H1 (cell line): ENCODE measurements at regions not wholly inside any gene's neighbourhood (a gene's known extent, or its start where the extent isn't known, plus 50 kb on each side); places are given as distances from the start of the nearest gene placed in this dataset.

Experiments used
- CTCF ChIA-PET: fragments of 300-600 bp; sonication (Branson Sonifier 250); formaldehyde crosslinking; loops from one replicate; lab custom pipeline; 2021; ENCODE audit not compliant: partially characterized antibody; lab: Charles Lee
- POLR2A ChIA-PET: fragments of 300-600 bp; sonication (Branson Sonifier 250); formaldehyde crosslinking; loops from one replicate; lab custom pipeline; 2021; ENCODE audit warnings: inconsistent platforms; ENCODE audit not compliant: partially characterized antibody; lab: Charles Lee
- DNase-seq, 2 experiments: peaks; one replicate each; pipeline versions ENCODE4 v3.0.0 to v3.0.0-alpha.2; 2010 to 2022; ENCODE audit warnings: low spot score in 2 of 2, low read depth in 1 of 2, mixed read lengths in 1 of 2
- FAIRE-seq: peaks from 2 replicates; lab custom pipeline; 2011; peaks lifted over from hg19 to GRCh38; lab: Jason Lieb, UNC
- H2AFZ ChIP-seq: 2 replicates; pipeline ENCODE4 v1.8.1; 2012; ENCODE audit warnings: low read length, inconsistent platforms
- H2AK5ac ChIP-seq: 2 replicates; pipeline ENCODE4 v1.6.1; 2013; ENCODE audit warnings: low read depth, low read length
- H2BK120ac ChIP-seq: replicated peaks from 2 replicates; pipeline ENCODE3; 2013; ENCODE audit warnings: low read depth, low read length, inconsistent platforms
- H2BK12ac ChIP-seq: 2 replicates; pipeline ENCODE4 v1.6.1; 2013; ENCODE audit warnings: low read depth, low read length
- H2BK15ac ChIP-seq: 2 replicates; pipeline ENCODE4 v1.6.1; 2013; ENCODE audit warnings: low read length
- H2BK20ac ChIP-seq: 2 replicates; pipeline ENCODE4 v1.6.1; 2013; ENCODE audit warnings: low read length
- H2BK5ac ChIP-seq: 2 replicates; pipeline ENCODE4 v1.6.1; 2013; ENCODE audit warnings: low read depth, low read length
- H3K14ac ChIP-seq: 2 replicates; pipeline ENCODE4 v1.6.1; 2013; ENCODE audit warnings: inconsistent platforms; ENCODE audit not compliant: insufficient read length
- H3K18ac ChIP-seq: 2 replicates; pipeline ENCODE4 v1.6.1; 2013; ENCODE audit warnings: low read length; ENCODE audit errors: extremely low read depth
- H3K23ac ChIP-seq: 2 replicates; pipeline ENCODE4 v1.6.1; 2013; ENCODE audit warnings: inconsistent platforms; ENCODE audit not compliant: insufficient read length
- H3K23me2 ChIP-seq: 2 replicates; pipeline ENCODE4 v1.6.1; 2013; ENCODE audit warnings: low read depth, low read length
- H3K27ac ChIP-seq: 2 replicates; pipeline ENCODE4 v1.6.1; 2011; ENCODE audit warnings: low read depth, low read length, inconsistent platforms
- H3K27me3 ChIP-seq, 4 experiments: replicated peaks in 1 of 4; 1 replicate in 1 of 4; 2 replicates in 3 of 4; pipeline versions ENCODE4 v1.6.1 to v1.8.1; 2011 to 2013; ENCODE audit warnings: low read length in 3 of 4, mild to moderate bottlenecking in 3 of 4, inconsistent platforms in 2 of 4, mixed read lengths in 2 of 4, moderate library complexity in 1 of 4; ENCODE audit not compliant: control insufficient read depth in 3 of 4, insufficient read depth in 3 of 4; ENCODE audit errors: extremely low read depth in 1 of 4
- H3K36me3 ChIP-seq, 4 experiments: 2 replicates each; pipeline versions ENCODE4 v1.6.1 to v1.8.1; 2011 to 2013; ENCODE audit warnings: mild to moderate bottlenecking in 4 of 4, low read length in 3 of 4, moderate library complexity in 2 of 4, control low read depth in 1 of 4, inconsistent platforms in 1 of 4; ENCODE audit not compliant: insufficient read depth in 4 of 4, control insufficient read depth in 2 of 4
- H3K4ac ChIP-seq: replicated peaks from 2 replicates; pipeline ENCODE3; 2013; ENCODE audit warnings: low read length, low read depth, mixed read lengths, inconsistent platforms; ENCODE audit not compliant: insufficient read length
- H3K4me1 ChIP-seq, 4 experiments: replicated peaks in 1 of 4; 1 replicate in 1 of 4; 2 replicates in 3 of 4; pipeline versions ENCODE4 v1.6.1 to v1.8.1; 2011 to 2013; ENCODE audit warnings: low read length in 3 of 4, inconsistent platforms in 2 of 4, mixed read lengths in 1 of 4; ENCODE audit not compliant: insufficient read depth in 4 of 4, control insufficient read depth in 3 of 4
- H3K4me2 ChIP-seq, 2 experiments: 2 replicates each; pipeline versions ENCODE4 v1.6.1 to v1.8.1; 2011 to 2013; ENCODE audit warnings: low read depth in 2 of 2, low read length in 2 of 2, control low read depth in 1 of 2, inconsistent platforms in 1 of 2, mild to moderate bottlenecking in 1 of 2; ENCODE audit not compliant: insufficient read depth in 1 of 2
- H3K4me3 ChIP-seq, 4 experiments: fragments of 200-600, 300-600 bp in 1 of 4; sonication (generic), shearing (Covaris generic), sonication (Bioruptor Twin) in 1 of 4; 2 replicates each; pipeline versions ENCODE4 v1.5.1 to v1.8.1; 2011 to 2016; ENCODE audit warnings: low read length in 4 of 4, low read depth in 3 of 4, control low read depth in 2 of 4, inconsistent platforms in 2 of 4, mild to moderate bottlenecking in 2 of 4, mixed read lengths in 1 of 4, moderate library complexity in 1 of 4; ENCODE audit not compliant: insufficient read depth in 2 of 4; ENCODE audit errors: extremely low read depth in 1 of 4
- H3K56ac ChIP-seq: replicated peaks from 2 replicates; pipeline ENCODE3; 2013; ENCODE audit warnings: low read depth, mild to moderate bottlenecking, mixed read lengths, low read length, inconsistent platforms; ENCODE audit not compliant: insufficient read length
- H3K79me1 ChIP-seq: 2 replicates; pipeline ENCODE4 v1.6.1; 2013; ENCODE audit warnings: low read depth, low read length, control low read depth
- H3K79me2 ChIP-seq, 2 experiments: 2 replicates each; pipeline versions ENCODE4 v1.6.1 to v1.8.1; 2012 to 2013; ENCODE audit warnings: low read length in 2 of 2, mild to moderate bottlenecking in 2 of 2, inconsistent platforms in 1 of 2; ENCODE audit not compliant: insufficient read depth in 2 of 2, control insufficient read depth in 1 of 2
- H3K9ac ChIP-seq, 4 experiments: replicated peaks in 1 of 4; 1 replicate in 1 of 4; 2 replicates in 3 of 4; pipeline versions ENCODE4 v1.6.1 to v1.8.1; 2011 to 2013; ENCODE audit warnings: low read depth in 3 of 4, low read length in 3 of 4, control low read depth in 2 of 4, mild to moderate bottlenecking in 2 of 4, moderate library complexity in 2 of 4, inconsistent platforms in 1 of 4; ENCODE audit errors: extremely low read depth in 1 of 4
- H3K9me3 ChIP-seq, 2 experiments: 2 replicates each; pipeline versions ENCODE4 v1.6.1 to v1.8.1; 2012 to 2013; ENCODE audit warnings: mild to moderate bottlenecking in 2 of 2, moderate library complexity in 2 of 2, control low read depth in 1 of 2, inconsistent platforms in 1 of 2, low read depth in 1 of 2, low read length in 1 of 2, mixed read lengths in 1 of 2; ENCODE audit not compliant: insufficient read depth in 2 of 2
- H4K20me1 ChIP-seq, 2 experiments: replicated peaks in 1 of 2; 2 replicates each; pipeline versions ENCODE3 to v1.8.1; 2011 to 2013; ENCODE audit warnings: inconsistent platforms in 2 of 2, low read length in 2 of 2, mild to moderate bottlenecking in 1 of 2; ENCODE audit not compliant: insufficient read depth in 2 of 2, control insufficient read depth in 1 of 2
- H4K5ac ChIP-seq: 2 replicates; pipeline ENCODE4 v1.6.1; 2013; ENCODE audit warnings: low read length, low read depth, mixed read lengths, inconsistent platforms; ENCODE audit not compliant: insufficient read length
- H4K8ac ChIP-seq: 2 replicates; pipeline ENCODE4 v1.8.0; 2013; ENCODE audit warnings: mild to moderate bottlenecking, moderate library complexity, low read length, inconsistent platforms; ENCODE audit not compliant: insufficient read depth; ENCODE audit errors: extremely low read depth
- H4K91ac ChIP-seq: replicated peaks from 2 replicates; pipeline ENCODE3; 2013; ENCODE audit warnings: low read length, mixed read lengths, inconsistent platforms; ENCODE audit not compliant: insufficient read length
- ASH2L ChIP-seq: fragments of 200-600, 300-600 bp; sonication (generic); IDR thresholded peaks from one replicate; pipeline ENCODE4 v1.7.1; 2017; ENCODE audit warnings: low read length
- ATF3 ChIP-seq: IDR thresholded peaks from 2 replicates; pipeline ENCODE4 v1.6.1; 2011; ENCODE audit warnings: low read depth, mild to moderate bottlenecking, low read length; ENCODE audit not compliant: insufficient read depth
- CBX5 ChIP-seq: fragments of 300-800, 300-1000 bp; sonication (generic); IDR thresholded peaks from 2 replicates; pipeline ENCODE4 v1.7.1; 2016; ENCODE audit warnings: antibody characterized with exemption, low read length, low read depth
- CREB1 ChIP-seq: IDR thresholded peaks from 2 replicates; pipeline ENCODE4 v1.6.1; 2012; ENCODE audit warnings: inconsistent platforms
- GABPA ChIP-seq: IDR thresholded peaks from 2 replicates; pipeline ENCODE4 v1.6.1; 2011; ENCODE audit warnings: mild to moderate bottlenecking, low read length, moderate library complexity, borderline replicate concordance; ENCODE audit not compliant: insufficient read depth
- MAFK ChIP-seq: IDR thresholded peaks from 2 replicates; pipeline ENCODE4 v1.6.1; 2012; ENCODE audit warnings: low read depth, mild to moderate bottlenecking, improper control_type of control experiment, low read length
- RAD21 ChIP-seq, 2 experiments: IDR thresholded peaks in 1 of 2; conservative IDR thresholded peaks in 1 of 2; 2 replicates each; pipeline ENCODE4 v1.6.1; 2011; ENCODE audit warnings: low read depth in 2 of 2, low read length in 2 of 2, improper control_type of control experiment in 1 of 2, inconsistent platforms in 1 of 2, mild to moderate bottlenecking in 1 of 2, moderate library complexity in 1 of 2
- RBBP5 ChIP-seq: IDR thresholded peaks from 2 replicates; pipeline ENCODE4 v1.7.1; 2012; ENCODE audit warnings: low read depth, mild to moderate bottlenecking, inconsistent platforms, low read length, moderate library complexity, borderline replicate concordance
- RFX5 ChIP-seq: IDR thresholded peaks from 2 replicates; pipeline ENCODE4 v1.6.1; 2011; ENCODE audit warnings: low read depth, low read length, improper control_type of control experiment, borderline replicate concordance
- ZNF274 ChIP-seq: IDR thresholded peaks from 2 replicates; pipeline ENCODE4 v1.7.0; 2012; ENCODE audit warnings: low read length, borderline replicate concordance; ENCODE audit errors: extremely low read depth
- WGBS, 2 experiments: shearing (Covaris generic) in 1 of 2; methylation state at CpG; one replicate each; pipeline versions ENCODE4 v1.1.6 to v1.1.7; 2013 to 2015; ENCODE audit warnings: low lambda C conversion rate in 2 of 2, mixed read lengths in 2 of 2, inconsistent platforms in 1 of 2, low coverage in 1 of 2, missing lambda C conversion rate in 1 of 2; ENCODE audit not compliant: insufficient replicate concordance in 2 of 2, insufficient coverage in 1 of 2, insufficient read length in 1 of 2; ENCODE audit errors: extremely low coverage in 1 of 2, missing lambda C conversion rate in 1 of 2; 5-methylcytosine and 5-hydroxymethylcytosine counted together
- TF ChIP-seq, protein P1 (sequence below): IDR thresholded peaks from 2 replicates; pipeline ENCODE4 v1.6.1; 2012; ENCODE audit warnings: inconsistent platforms

DNA sequence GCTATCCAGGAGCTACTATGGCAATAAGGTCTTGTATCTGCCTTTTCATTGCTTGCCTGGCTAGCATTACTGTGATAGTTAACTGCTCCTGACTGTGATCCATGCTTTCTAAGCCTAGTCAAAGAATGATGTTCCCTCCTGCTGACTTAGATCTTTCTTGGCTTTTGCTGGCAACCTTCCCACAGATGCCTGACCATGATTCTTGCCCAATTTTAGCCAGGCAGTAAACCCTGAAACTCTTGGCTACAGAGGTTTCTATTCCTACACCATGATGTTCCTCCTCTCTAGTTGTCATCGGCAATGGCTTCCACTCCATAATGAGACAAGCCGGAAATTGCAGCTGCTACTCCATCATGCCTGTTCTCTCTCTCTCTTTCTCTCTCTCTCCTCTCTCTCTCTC, 238.1 kb downstream of the HAO1 start:
- Histone ChIP-seq H3K27me3 (no peaks in the 10 kb centered on the region), H3K4ac (no peak overlapping the region), H3K4me1 (no peaks in the 10 kb centered on the region), H2AK5ac (no peak overlapping the region), H3K9me3 (no peaks in the 10 kb centered on the region), H4K91ac (no peak overlapping the region), H3K9ac (no peak overlapping the region), H2BK15ac (no peak overlapping the region), H2BK5ac (no peak overlapping the region), H3K4me3 (no peak overlapping the region), H3K23me2 (no peaks in the 10 kb centered on the region), H3K4me2 (no peak overlapping the region), H3K27ac (no peak overlapping the region), H4K5ac (no peak overlapping the region), H3K56ac (no peak overlapping the region), H3K36me3 (no peaks in the 10 kb centered on the region), H4K20me1 (no peaks in the 10 kb centered on the region), H2BK20ac (no peak overlapping the region), H3K79me1 (no peaks in the 10 kb centered on the region), H2BK12ac (no peak overlapping the region), H4K8ac (no peak overlapping the region), H3K79me2 (no peaks in the 10 kb centered on the region), H3K18ac (no peak overlapping the region), H3K14ac (no peak overlapping the region), H3K23ac (no peak overlapping the region), H2AFZ (no peak overlapping the region; the same call in 1 of the 2 replicates), H2BK120ac (no peak overlapping the region)
- FAIRE-seq, result no peak
- WGBS, 2 experiments, result 100% methylated on average over 2 of the region's 2 CpGs; no CpG with 5 or more reads in 1 of the 2 experiments
- ChIA-PET CTCF (interaction anchor here (0.9 kb wide), 1 partner anchor 225 kb away, joined by 3 read pairs; no protein-coding TSS in a partner anchor), POLR2A (no interaction called here)
- TF ChIP-seq CREB1 (no peak), ZNF274 (no peak), MAFK (no peak), RFX5 (no peak), ASH2L (no peak), CBX5 (no peak), RBBP5 (no peak), ATF3 (no peak), RAD21 (IDR thresholded peaks at IDR 0.05 in 1 of 2, conservative IDR thresholded peaks at IDR 0.05 in 1 of 2; ENCODE audit: low read depth in 2 of 2, low read length in 2 of 2) (no peak), GABPA (no peak)
- TF ChIP-seq, protein P1, sequence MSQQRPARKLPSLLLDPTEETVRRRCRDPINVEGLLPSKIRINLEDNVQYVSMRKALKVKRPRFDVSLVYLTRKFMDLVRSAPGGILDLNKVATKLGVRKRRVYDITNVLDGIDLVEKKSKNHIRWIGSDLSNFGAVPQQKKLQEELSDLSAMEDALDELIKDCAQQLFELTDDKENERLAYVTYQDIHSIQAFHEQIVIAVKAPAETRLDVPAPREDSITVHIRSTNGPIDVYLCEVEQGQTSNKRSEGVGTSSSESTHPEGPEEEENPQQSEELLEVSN, result no peak
- no peak for DNase-seq
